ENCODE measurements at regions not wholly inside any gene's neighbourhood (a gene's known extent, or its start where the extent isn't known, plus 50 kb on each side); places are given as distances from the start of the nearest gene placed in this dataset.

DNA sequence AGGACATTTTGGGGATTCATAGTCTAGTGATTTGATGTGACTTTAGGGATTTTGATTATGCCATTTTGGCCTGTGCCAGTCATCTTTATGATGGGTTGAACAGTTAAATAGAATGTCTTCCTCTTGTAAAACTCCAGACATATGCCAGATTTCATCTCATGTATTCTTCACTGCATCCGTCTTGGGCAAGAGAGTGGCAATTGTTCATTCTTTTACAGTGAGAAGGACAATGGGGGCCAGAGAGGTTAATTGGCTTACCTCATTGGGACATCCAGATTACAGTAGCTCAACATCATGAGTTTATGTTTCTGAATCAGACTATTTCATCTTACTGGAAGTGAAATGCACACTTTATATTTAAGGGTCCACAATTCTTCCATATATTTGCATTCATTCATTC, 108.2 kb upstream of the SLC38A2 start:
- in situ Hi-C loops (cut with MboI; ENCODE audit: low sequenced_read_pairs in 4 of 4) (no loop called here), intact Hi-C loops (cut with DNase I; ENCODE audit: low total_unique reads) (no loop called here)
- no peak for DNase-seq
- Histone ChIP-seq H3K9me3 (no peaks in the 10 kb centered on the region), H3K27me3 (no peaks in the 10 kb centered on the region), H3K27ac (no peak overlapping the region), H3K4me1 (peaks cover 0 to 7% of the 10 kb centered on the region in 2 donors), H3K36me3 (no peaks in the 10 kb centered on the region), H3K4me3 (no peak overlapping the region)
- no peak for ATAC-seq
- TF ChIP-seq POLR2A (IDR thresholded peaks at IDR 0.05) = no peak
- TF ChIP-seq, protein P1, sequence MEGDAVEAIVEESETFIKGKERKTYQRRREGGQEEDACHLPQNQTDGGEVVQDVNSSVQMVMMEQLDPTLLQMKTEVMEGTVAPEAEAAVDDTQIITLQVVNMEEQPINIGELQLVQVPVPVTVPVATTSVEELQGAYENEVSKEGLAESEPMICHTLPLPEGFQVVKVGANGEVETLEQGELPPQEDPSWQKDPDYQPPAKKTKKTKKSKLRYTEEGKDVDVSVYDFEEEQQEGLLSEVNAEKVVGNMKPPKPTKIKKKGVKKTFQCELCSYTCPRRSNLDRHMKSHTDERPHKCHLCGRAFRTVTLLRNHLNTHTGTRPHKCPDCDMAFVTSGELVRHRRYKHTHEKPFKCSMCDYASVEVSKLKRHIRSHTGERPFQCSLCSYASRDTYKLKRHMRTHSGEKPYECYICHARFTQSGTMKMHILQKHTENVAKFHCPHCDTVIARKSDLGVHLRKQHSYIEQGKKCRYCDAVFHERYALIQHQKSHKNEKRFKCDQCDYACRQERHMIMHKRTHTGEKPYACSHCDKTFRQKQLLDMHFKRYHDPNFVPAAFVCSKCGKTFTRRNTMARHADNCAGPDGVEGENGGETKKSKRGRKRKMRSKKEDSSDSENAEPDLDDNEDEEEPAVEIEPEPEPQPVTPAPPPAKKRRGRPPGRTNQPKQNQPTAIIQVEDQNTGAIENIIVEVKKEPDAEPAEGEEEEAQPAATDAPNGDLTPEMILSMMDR (IDR thresholded peaks at IDR 0.05 in 4 of 5, conservative IDR thresholded peaks at IDR 0.05 in 1 of 5) = no peak

DNA sequence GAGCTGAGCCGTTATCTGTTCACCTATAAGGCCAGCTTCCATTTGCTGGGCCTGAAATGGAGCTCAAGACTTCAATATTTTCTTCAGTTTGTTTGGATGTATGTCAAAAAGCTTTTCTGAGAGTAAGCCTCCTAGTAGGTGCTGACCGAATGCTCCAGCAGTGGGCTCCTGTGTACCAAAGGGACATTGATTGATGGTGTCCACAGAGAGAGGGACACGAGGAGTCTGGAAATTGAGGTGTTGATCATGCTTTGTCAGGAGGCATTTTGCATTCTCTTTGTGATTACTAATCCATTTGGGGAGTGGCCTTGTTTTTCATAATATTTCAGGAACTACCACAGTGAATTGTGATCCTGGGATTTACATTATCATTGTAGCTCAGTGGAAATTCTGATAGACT, 107.7 kb upstream of the SLC38A2 start:
- TF ChIP-seq POLR2A (IDR thresholded peaks at IDR 0.05) = no peak
- TF ChIP-seq, protein P1 (IDR thresholded peaks at IDR 0.05 in 4 of 5, conservative IDR thresholded peaks at IDR 0.05 in 1 of 5) = no peak
- no peak for ATAC-seq
- H3K4me1 ChIP-seq = peaks cover 0 to 8% of the 10 kb centered on the region in 2 donors
- H3K27ac ChIP-seq = no peak overlapping the region
- no peaks in the 10 kb centered on the region for H3K36me3 ChIP-seq
- no peaks in the 10 kb centered on the region for H3K27me3 ChIP-seq
- no peaks in the 10 kb centered on the region for H3K9me3 ChIP-seq
- intact Hi-C loops (cut with DNase I; ENCODE audit: low total_unique reads) (no loop called here), in situ Hi-C loops (cut with MboI; ENCODE audit: low sequenced_read_pairs in 4 of 4) (no loop called here)
- DNase-seq = no peak
- no peak overlapping the region for H3K4me3 ChIP-seq

DNA sequence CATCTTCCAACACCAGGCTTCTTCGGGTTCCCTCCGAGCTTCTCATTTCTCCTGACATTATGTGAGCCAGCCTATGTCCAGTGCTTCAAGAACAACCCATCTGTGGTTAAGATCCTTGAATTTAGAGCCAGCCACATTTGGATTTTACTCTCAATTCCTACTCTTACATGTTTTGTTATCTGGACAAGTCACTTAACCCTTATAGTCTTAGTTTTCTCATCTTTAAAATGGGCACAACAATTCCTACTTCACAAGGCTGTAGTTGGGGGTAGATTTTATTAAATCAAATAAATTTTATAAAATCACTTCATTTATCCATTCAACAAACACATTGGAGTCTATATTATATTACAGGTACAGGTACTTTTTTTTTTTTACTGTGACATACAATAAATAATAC, 105.5 kb upstream of the SLC38A2 start:
- no peaks in the 10 kb centered on the region for H3K36me3 ChIP-seq
- no peak for DNase-seq
- no peak for ATAC-seq
- no peak overlapping the region for H3K4me3 ChIP-seq
- in situ Hi-C loops (cut with MboI; ENCODE audit: low sequenced_read_pairs in 4 of 4) (no loop called here), intact Hi-C loops (cut with DNase I; ENCODE audit: low total_unique reads) (loop anchor here (10.0 kb wide), 1 partner anchor 313 kb away; no protein-coding TSS in a partner anchor)
- H3K27me3 ChIP-seq = no peaks in the 10 kb centered on the region
- no peaks in the 10 kb centered on the region for H3K9me3 ChIP-seq
- TF ChIP-seq POLR2A (IDR thresholded peaks at IDR 0.05) = no peak
- TF ChIP-seq, protein P1 (IDR thresholded peaks at IDR 0.05 in 4 of 5, conservative IDR thresholded peaks at IDR 0.05 in 1 of 5) = no peak
- peaks cover 13 to 27% of the 10 kb centered on the region in 2 donors for H3K4me1 ChIP-seq
- H3K27ac ChIP-seq = no peak overlapping the region

DNA sequence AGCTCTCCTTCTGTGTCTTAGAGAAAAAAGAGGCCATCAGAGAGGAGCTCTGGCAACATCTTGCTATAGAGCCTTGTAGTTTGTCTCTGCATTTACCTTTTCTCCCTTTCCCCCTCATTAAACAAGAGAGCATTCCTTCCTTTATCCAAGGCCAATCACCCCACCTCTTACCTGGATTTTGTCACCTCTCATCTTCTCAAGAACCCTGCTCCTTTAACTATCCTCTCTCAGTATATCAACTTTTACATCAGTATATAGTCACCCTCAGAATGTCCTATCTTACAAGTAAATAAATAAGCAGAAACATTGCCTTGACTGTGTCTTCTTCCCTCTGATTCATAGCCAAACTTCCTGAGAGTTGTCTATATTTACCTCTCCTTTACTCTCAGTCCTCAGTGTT, 105.0 kb upstream of the SLC38A2 start:
- no peaks in the 10 kb centered on the region for H3K9me3 ChIP-seq
- in situ Hi-C loops (cut with MboI; ENCODE audit: low sequenced_read_pairs in 4 of 4) = no loop called here
- DNase-seq (no peak), ATAC-seq (no peak)
- H3K4me3 ChIP-seq = no peak overlapping the region
- intact Hi-C loops (cut with DNase I; ENCODE audit: low total_unique reads) = loop anchor here (10.0 kb wide), 1 partner anchor 313 kb away; no protein-coding TSS in a partner anchor
- peaks cover 19 to 31% of the 10 kb centered on the region in 2 donors for H3K4me1 ChIP-seq
- TF ChIP-seq POLR2A (IDR thresholded peaks at IDR 0.05) = no peak
- TF ChIP-seq, protein P1 (IDR thresholded peaks at IDR 0.05 in 4 of 5, conservative IDR thresholded peaks at IDR 0.05 in 1 of 5) = no peak
- H3K27me3 ChIP-seq = no peaks in the 10 kb centered on the region
- H3K27ac ChIP-seq = no peak overlapping the region
- no peaks in the 10 kb centered on the region for H3K36me3 ChIP-seq
